ENCODE measurements at regions not wholly inside any gene's neighbourhood (a gene's known extent, or its start where the extent isn't known, plus 50 kb on each side); places are given as distances from the start of the nearest gene placed in this dataset.

DNA sequence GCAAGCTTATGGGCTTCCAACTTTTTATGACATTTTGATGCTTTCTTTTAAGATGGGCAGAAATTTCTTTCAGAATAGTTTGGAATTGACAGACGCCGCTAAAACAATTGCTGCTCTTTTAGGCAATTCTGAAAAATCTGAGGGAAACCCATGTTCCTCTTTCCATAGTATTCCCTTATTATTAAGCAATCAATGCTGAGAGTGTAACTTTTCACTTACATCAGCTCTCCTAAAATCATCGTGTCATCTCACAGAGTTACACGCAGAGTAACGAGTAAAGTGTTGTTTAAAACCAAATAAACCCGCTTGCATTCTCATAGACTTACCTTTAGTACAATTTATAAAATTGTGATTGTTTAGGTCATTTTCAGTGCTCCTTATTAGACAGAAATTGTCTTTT is 150.6 kb downstream of the MAF start:
- no peak for TF ChIP-seq EZH2 (IDR thresholded peaks at IDR 0.05; ENCODE audit: borderline replicate concordance, low read depth, low read length, severe bottlenecking)
- TF ChIP-seq, protein P1, sequence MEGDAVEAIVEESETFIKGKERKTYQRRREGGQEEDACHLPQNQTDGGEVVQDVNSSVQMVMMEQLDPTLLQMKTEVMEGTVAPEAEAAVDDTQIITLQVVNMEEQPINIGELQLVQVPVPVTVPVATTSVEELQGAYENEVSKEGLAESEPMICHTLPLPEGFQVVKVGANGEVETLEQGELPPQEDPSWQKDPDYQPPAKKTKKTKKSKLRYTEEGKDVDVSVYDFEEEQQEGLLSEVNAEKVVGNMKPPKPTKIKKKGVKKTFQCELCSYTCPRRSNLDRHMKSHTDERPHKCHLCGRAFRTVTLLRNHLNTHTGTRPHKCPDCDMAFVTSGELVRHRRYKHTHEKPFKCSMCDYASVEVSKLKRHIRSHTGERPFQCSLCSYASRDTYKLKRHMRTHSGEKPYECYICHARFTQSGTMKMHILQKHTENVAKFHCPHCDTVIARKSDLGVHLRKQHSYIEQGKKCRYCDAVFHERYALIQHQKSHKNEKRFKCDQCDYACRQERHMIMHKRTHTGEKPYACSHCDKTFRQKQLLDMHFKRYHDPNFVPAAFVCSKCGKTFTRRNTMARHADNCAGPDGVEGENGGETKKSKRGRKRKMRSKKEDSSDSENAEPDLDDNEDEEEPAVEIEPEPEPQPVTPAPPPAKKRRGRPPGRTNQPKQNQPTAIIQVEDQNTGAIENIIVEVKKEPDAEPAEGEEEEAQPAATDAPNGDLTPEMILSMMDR (IDR thresholded peaks at IDR 0.05; ENCODE audit: borderline replicate concordance, extremely low read depth, low read length, poor library complexity, severe bottlenecking) = no peak
- ATAC-seq (ENCODE audit: insufficient read depth, low read depth) (no peak), DNase-seq (no peak)
- H3K36me3 ChIP-seq (ENCODE audit: insufficient read depth, low read length) = no peaks in the 10 kb centered on the region
- no peaks in the 10 kb centered on the region for H3K9me3 ChIP-seq (ENCODE audit: insufficient read depth, low read length, severe bottlenecking)
- no peaks in the 10 kb centered on the region for H3K79me2 ChIP-seq (ENCODE audit: insufficient read depth, low read length)
- no peaks in the 10 kb centered on the region for H4K20me1 ChIP-seq (ENCODE audit: insufficient read depth, low read length)
- no peak overlapping the region for H2AFZ ChIP-seq (ENCODE audit: low read depth, low read length)
- H3K27ac ChIP-seq (ENCODE audit: low read length) = no peak overlapping the region
- peaks cover 17% of the 10 kb centered on the region for H3K4me1 ChIP-seq (ENCODE audit: insufficient read depth, low read length)
- H3K9ac ChIP-seq (ENCODE audit: low read depth, low read length) = no peak overlapping the region
- H3K4me3 ChIP-seq (ENCODE audit: low read depth in 1 of 2, low read length in 2 of 2) = no peak overlapping the region
- H3K4me2 ChIP-seq (ENCODE audit: insufficient read depth, low read length) = no peak overlapping the region
- no peaks in the 10 kb centered on the region for H3K27me3 ChIP-seq (ENCODE audit: insufficient read depth, low read length, poor library complexity)

DNA sequence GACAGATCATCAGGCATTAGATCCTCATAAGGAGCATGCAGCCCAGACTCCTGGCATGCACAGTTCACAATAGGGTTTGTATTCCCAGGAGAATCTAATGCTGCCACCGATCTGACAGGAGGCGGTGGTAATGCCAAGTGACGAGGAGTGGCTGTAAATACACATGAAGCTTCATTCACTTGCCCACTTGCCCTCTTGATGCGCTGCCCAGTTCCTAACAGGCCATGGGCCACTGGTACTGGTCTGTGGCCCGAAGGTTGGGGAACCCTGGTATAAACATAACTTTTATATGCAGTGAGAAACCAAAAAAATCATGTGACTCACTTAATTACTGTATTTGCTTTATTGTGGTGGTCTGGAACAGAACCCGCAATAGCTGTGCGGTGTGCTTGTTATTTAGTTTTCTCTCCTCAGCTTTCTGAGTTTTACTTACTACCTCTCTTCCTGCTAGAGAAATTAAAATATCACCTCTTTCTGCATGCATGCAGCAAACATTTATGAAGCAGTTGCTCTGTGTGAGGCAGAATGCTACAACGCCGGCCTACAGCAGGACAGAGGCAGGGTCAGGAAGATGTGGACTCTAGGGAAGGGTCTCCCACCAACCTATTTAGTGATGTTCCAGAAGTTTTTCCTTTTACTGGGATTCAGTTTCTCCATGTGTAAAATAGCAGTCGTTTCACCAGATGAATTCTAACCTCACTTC is 151.3 kb downstream of the MAF start:
- Histone ChIP-seq H3K9me3 (ENCODE audit: insufficient read depth, low read length, severe bottlenecking) (no peaks in the 10 kb centered on the region), H3K27ac (ENCODE audit: low read length) (no peak overlapping the region), H3K4me2 (ENCODE audit: insufficient read depth, low read length) (no peak overlapping the region), H4K20me1 (ENCODE audit: insufficient read depth, low read length) (no peaks in the 10 kb centered on the region), H3K9ac (ENCODE audit: low read depth, low read length) (no peak overlapping the region), H3K4me3 (ENCODE audit: low read depth in 1 of 2, low read length in 2 of 2) (no peak overlapping the region), H2AFZ (ENCODE audit: low read depth, low read length) (no peak overlapping the region), H3K4me1 (ENCODE audit: insufficient read depth, low read length) (peaks cover 17% of the 10 kb centered on the region), H3K27me3 (ENCODE audit: insufficient read depth, low read length, poor library complexity) (no peaks in the 10 kb centered on the region), H3K36me3 (ENCODE audit: insufficient read depth, low read length) (no peaks in the 10 kb centered on the region), H3K79me2 (ENCODE audit: insufficient read depth, low read length) (no peaks in the 10 kb centered on the region)
- ATAC-seq (ENCODE audit: insufficient read depth, low read depth) (no peak), DNase-seq (no peak)
- no peak for TF ChIP-seq EZH2 (IDR thresholded peaks at IDR 0.05; ENCODE audit: borderline replicate concordance, low read depth, low read length, severe bottlenecking)
- TF ChIP-seq, protein P1 (IDR thresholded peaks at IDR 0.05; ENCODE audit: borderline replicate concordance, extremely low read depth, low read length, poor library complexity, severe bottlenecking) = no peak

DNA sequence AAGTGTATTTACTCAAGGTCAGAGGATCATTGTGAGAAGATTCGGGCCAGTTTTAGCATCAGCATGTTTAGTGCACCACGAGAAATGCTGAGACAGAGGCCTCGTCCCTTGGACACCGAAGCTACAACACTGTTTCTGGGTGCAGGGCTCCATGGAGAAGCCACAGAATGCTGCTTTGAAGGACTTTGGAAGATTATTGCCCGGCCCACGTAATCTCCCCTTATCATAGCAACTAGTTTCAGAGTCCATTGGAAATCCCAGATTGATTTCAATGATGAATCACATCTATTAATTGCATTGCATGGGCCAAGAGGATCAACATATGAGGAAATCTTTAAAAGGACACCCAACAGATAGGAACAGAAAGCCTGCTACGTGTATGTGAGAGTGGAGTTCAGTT is 156.0 kb downstream of the MAF start:
- Histone ChIP-seq H3K36me3 (ENCODE audit: insufficient read depth, low read length) (no peaks in the 10 kb centered on the region), H2AFZ (ENCODE audit: low read depth, low read length) (no peak overlapping the region), H3K4me3 (ENCODE audit: low read depth in 1 of 2, low read length in 2 of 2) (no peak overlapping the region), H3K9ac (ENCODE audit: low read depth, low read length) (no peak overlapping the region), H3K79me2 (ENCODE audit: insufficient read depth, low read length) (no peaks in the 10 kb centered on the region), H3K4me1 (ENCODE audit: insufficient read depth, low read length) (no peaks in the 10 kb centered on the region), H3K27me3 (ENCODE audit: insufficient read depth, low read length, poor library complexity) (no peaks in the 10 kb centered on the region), H4K20me1 (ENCODE audit: insufficient read depth, low read length) (no peaks in the 10 kb centered on the region), H3K9me3 (ENCODE audit: insufficient read depth, low read length, severe bottlenecking) (no peaks in the 10 kb centered on the region), H3K27ac (ENCODE audit: low read length) (no peak overlapping the region), H3K4me2 (ENCODE audit: insufficient read depth, low read length) (no peak overlapping the region)
- no peak for TF ChIP-seq EZH2 (IDR thresholded peaks at IDR 0.05; ENCODE audit: borderline replicate concordance, low read depth, low read length, severe bottlenecking)
- DNase-seq (no peak), ATAC-seq (ENCODE audit: insufficient read depth, low read depth) (no peak)

DNA sequence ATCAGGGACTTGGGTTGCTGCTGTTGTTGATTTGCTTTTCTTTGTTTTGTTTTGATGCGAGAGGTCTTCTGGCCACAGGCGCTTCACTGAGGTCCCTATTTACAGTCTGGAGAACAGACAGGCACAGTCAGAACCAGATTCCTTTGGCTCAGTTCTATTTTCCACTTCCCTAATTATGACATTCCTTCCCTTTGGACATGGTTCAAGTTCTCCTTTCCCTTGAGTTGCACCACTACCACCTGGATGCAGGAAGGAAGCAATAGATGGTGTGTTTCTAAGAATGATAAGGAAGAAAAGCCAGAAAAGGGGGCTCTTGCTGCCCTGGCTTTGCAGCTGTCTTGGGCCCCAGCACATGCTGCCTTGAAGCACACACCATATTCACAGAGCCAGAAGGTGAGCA is 160.6 kb downstream of the MAF start:
- DNase-seq = no peak
- H3K9ac ChIP-seq (ENCODE audit: low read depth, low read length) = no peak overlapping the region
- ATAC-seq (ENCODE audit: insufficient read depth, low read depth) = no peak
- no peak overlapping the region for H3K27ac ChIP-seq (ENCODE audit: low read length)
- H3K4me3 ChIP-seq (ENCODE audit: low read depth in 1 of 2, low read length in 2 of 2) = no peak overlapping the region
- H2AFZ ChIP-seq (ENCODE audit: low read depth, low read length) = no peak overlapping the region
- H4K20me1 ChIP-seq (ENCODE audit: insufficient read depth, low read length) = no peaks in the 10 kb centered on the region
- no peaks in the 10 kb centered on the region for H3K27me3 ChIP-seq (ENCODE audit: insufficient read depth, low read length, poor library complexity)
- H3K4me2 ChIP-seq (ENCODE audit: insufficient read depth, low read length) = no peak overlapping the region
- no peaks in the 10 kb centered on the region for H3K36me3 ChIP-seq (ENCODE audit: insufficient read depth, low read length)
- no peaks in the 10 kb centered on the region for H3K9me3 ChIP-seq (ENCODE audit: insufficient read depth, low read length, severe bottlenecking)
- no peaks in the 10 kb centered on the region for H3K79me2 ChIP-seq (ENCODE audit: insufficient read depth, low read length)
- TF ChIP-seq, protein P1 (IDR thresholded peaks at IDR 0.05; ENCODE audit: borderline replicate concordance, extremely low read depth, low read length, poor library complexity, severe bottlenecking) = no peak
- no peak for TF ChIP-seq EZH2 (IDR thresholded peaks at IDR 0.05; ENCODE audit: borderline replicate concordance, low read depth, low read length, severe bottlenecking)
- no peaks in the 10 kb centered on the region for H3K4me1 ChIP-seq (ENCODE audit: insufficient read depth, low read length)

Measured in DND-41 (cell line).